HL-60 (cell line): ENCODE measurements at regions not wholly inside any gene's neighbourhood (a gene's known extent, or its start where the extent isn't known, plus 50 kb on each side); places are given as distances from the start of the nearest gene placed in this dataset.

Experiments
- DNase-seq, 2 experiments: peaks; one replicate each; pipeline ENCODE4 v3.0.0-alpha.2; 2010 to 2020; ENCODE audit warnings: low read depth in 1 of 2, low spot score in 1 of 2
- H3K27ac ChIP-seq: fragments of 250-450 bp; sonication (Bioruptor Pico); replicated peaks from 2 replicates; pipeline ENCODE4 v1.5.1; 2020; ENCODE audit warnings: mild to moderate bottlenecking, moderate library complexity
- H3K27me3 ChIP-seq: fragments of 250-450 bp; sonication (Bioruptor Pico); 2 replicates; pipeline ENCODE4 v1.5.1; 2021; ENCODE audit warnings: mild to moderate bottlenecking, moderate library complexity; ENCODE audit not compliant: insufficient read depth, poor library complexity, severe bottlenecking
- H3K4me3 ChIP-seq: replicated peaks from 2 replicates; pipeline ENCODE4 v1.5.1; 2011; ENCODE audit warnings: mild to moderate bottlenecking, control low read depth, low read length; ENCODE audit not compliant: insufficient read depth
- CTCF ChIP-seq: IDR thresholded peaks from one replicate; pipeline ENCODE4 v1.5.1; 2011; ENCODE audit warnings: low read length, control low read depth, inconsistent platforms; ENCODE audit not compliant: insufficient read depth
- GABPA ChIP-seq: IDR thresholded peaks from 2 replicates; pipeline ENCODE4 v1.6.1; 2012; ENCODE audit warnings: low read depth
- POLR2AphosphoS5 ChIP-seq: IDR thresholded peaks from 2 replicates; pipeline ENCODE4 v1.6.1; 2012; ENCODE audit warnings: low read depth
- REST ChIP-seq: IDR thresholded peaks from 2 replicates; pipeline ENCODE4 v1.6.1; 2012; ENCODE audit warnings: low read depth; ENCODE audit not compliant: insufficient replicate concordance
- SPI1 ChIP-seq: IDR thresholded peaks from 2 replicates; pipeline ENCODE4 v1.6.1; 2012; ENCODE audit warnings: low read depth, mild to moderate bottlenecking, borderline replicate concordance

DNA sequence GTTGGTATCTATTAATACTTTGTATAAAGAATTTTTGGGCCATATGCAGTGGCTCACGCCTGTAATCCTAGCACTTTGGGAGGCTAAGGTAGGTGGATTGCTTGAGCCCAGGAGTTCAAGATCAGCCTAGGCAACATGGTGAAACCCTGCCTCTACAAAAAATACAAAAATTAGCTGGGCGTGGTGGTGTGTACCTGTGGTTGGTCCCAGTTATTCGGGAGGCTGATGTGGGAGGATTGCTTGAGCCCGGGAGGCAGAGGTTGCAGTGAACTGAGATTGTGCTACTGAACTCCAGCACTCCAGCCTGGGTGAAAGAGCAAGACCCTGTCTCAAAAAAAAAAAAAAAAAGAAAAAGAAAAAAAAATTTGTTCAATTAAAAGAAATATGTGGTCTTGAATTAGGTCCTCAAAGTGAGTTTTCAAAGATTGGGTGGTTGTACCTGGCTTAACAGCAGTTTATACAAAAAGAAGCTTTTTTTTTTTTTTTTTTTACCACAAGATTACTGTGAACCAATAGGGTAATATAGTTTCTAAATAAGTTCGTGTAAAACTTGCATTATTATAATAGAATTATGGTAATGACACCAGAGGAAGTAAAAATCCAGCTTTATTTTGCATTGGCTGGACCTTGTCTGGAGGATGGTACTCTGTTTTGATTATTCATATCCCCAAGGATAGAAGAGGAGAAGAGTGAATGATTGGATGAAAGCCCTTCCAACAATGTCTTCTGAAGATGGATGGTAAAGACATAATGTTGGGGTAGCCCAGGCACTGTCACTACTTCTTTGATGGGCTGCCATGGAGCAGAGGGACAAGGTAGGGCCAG is 210.3 kb downstream of the MYCN start:
- TF ChIP-seq GABPA (no peak), POLR2AphosphoS5 (no peak), CTCF (no peak), REST (no peak), SPI1 (no peak)

DNA sequence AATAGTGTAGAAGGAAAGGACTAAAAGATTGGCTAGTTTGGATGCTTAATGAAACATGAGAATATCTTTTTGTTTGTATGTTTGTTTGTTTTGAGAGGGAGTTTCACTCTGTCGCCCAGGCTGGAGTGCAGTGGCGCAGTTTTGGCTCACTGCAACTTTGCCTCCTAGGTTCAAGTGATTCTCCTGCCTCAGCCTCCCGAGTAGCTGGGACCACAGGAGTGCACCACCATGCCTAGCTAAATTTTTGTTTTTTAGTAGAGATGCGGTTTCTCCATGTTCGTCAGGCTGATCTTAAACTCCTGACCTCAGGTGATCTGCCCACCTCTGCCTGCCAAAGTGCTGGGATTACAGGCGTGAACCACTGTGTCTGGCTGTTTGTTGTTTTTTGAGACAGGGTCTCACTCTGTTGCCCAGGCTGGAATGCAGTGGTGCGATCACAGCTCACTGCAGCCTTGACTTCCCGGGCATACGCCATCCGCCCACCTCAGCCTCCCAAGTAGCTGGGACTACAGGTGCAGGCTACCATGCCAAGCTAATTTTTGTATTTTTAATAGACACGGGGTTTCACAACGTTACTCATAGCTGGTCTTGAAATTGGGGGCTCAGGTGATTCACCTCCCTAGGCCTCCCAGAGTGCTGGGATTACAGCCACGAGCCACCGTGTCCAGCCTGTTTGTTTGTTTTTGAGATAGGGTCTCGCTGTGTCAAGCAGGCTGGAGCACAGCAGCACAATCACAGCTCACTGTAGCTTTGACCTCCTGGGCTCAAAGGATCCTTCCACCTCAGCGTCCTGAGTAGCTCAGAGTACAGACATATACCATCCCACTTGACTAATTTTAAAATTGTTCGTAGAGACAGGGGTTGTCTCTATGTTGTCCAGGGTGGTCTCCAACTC is 209.2 kb downstream of the MYCN start:
- DNase-seq = no peak
- no peak for TF ChIP-seq GABPA
- no peak for TF ChIP-seq REST
- no peak for TF ChIP-seq SPI1
- TF ChIP-seq POLR2AphosphoS5 = no peak
- H3K4me3 ChIP-seq = no peak overlapping the region
- no peak overlapping the region for H3K27ac ChIP-seq
- H3K27me3 ChIP-seq = no peaks in the 10 kb centered on the region

More for the DNA sequence above, 210.3 kb downstream of the MYCN start:
- Histone ChIP-seq H3K27ac (no peak overlapping the region), H3K27me3 (no peaks in the 10 kb centered on the region), H3K4me3 (no peak overlapping the region)
- DNase-seq = no peak

- no peak overlapping the region for H3K27ac ChIP-seq
- H3K4me3 ChIP-seq = no peak overlapping the region
- no peaks in the 10 kb centered on the region for H3K27me3 ChIP-seq
- TF ChIP-seq POLR2AphosphoS5 (no peak), CTCF (no peak), SPI1 (no peak), REST (no peak), GABPA (no peak)
- DNase-seq = no peak
Measured at GRCh38 chr2:16148632-16149348, 208.4 kb downstream of the MYCN start.
